ENCODE measurements at regions not wholly inside any gene's neighbourhood (a gene's known extent, or its start where the extent isn't known, plus 50 kb on each side); places are given as distances from the start of the nearest gene placed in this dataset.

GRCh38 chr15:69973880-69974279 lies 123.8 kb downstream of the TLE3 start:
- DNase-seq (ENCODE audit: extremely low spot score, insufficient read length, low read depth) (no peak), FAIRE-seq (no peak)

- FAIRE-seq = no peak
- no peak for DNase-seq (ENCODE audit: extremely low spot score, insufficient read length, low read depth)
These were observed 123.4 kb downstream of the TLE3 start for GRCh38 chr15:69974321-69974720.

DNA sequence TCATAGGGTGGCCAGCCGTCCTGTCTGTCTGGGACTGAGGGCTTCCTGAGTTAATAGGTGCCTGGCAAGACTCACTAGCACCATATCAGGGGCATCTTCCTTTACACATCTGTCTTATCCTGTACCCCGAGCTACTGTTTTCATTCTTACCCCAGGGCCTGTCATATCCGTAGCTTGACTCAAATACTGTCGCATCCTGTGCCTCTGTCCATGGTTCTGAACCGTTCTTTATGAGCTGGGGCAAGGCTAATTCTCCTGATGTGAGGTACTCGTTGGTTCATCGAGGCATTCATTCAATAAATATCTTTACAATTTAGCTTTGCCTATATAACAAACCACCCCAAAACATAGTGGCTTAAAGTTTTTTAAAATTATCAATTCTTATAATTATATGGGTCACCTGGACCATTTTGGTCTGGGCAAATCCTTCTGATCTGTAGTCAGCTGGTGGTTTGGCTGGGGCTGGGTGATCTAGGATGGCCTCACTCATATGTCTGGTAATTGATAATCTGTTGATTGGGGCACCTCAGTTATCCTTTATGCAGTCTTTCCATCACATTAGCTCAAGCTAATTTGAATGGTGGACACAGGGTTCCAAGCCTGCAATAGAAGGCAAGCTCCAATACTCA lies 121.2 kb downstream of the TLE3 start:
- peak; percentile 18 for FAIRE-seq
- DNase-seq (ENCODE audit: extremely low spot score, insufficient read length, low read depth) = no peak

- DNase-seq (ENCODE audit: extremely low spot score, insufficient read length, low read depth) (no peak), FAIRE-seq (no peak)
These were observed 119.1 kb downstream of the TLE3 start for GRCh38 chr15:69978603-69979002.

GRCh38 chr15:69979262-69979661 lies 118.5 kb downstream of the TLE3 start:
- FAIRE-seq (peak; percentile 83), DNase-seq (ENCODE audit: extremely low spot score, insufficient read length, low read depth) (peak; percentile 53)

DNA sequence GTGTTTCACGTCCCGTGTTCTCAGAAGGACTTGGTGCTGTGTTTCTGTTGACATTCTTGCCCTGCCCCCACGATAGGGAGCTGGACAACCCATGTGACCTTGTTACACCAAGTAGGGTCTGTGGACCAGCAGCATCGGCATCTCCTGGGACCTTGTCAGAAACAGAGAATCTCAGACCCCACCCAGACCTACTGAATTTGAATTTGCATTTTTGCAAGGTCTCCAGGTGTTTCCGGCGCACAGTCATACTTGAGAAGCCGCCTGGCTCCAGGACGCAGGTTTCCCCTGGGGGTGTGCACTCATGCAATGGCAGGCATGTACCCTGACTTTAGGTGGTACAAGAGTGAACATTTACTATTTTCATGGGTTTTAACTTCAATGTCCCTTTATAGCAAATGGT lies 117.9 kb downstream of the TLE3 start:
- DNase-seq (ENCODE audit: extremely low spot score, insufficient read length, low read depth) (peak; percentile 73), FAIRE-seq (peak; percentile 94)

DNA sequence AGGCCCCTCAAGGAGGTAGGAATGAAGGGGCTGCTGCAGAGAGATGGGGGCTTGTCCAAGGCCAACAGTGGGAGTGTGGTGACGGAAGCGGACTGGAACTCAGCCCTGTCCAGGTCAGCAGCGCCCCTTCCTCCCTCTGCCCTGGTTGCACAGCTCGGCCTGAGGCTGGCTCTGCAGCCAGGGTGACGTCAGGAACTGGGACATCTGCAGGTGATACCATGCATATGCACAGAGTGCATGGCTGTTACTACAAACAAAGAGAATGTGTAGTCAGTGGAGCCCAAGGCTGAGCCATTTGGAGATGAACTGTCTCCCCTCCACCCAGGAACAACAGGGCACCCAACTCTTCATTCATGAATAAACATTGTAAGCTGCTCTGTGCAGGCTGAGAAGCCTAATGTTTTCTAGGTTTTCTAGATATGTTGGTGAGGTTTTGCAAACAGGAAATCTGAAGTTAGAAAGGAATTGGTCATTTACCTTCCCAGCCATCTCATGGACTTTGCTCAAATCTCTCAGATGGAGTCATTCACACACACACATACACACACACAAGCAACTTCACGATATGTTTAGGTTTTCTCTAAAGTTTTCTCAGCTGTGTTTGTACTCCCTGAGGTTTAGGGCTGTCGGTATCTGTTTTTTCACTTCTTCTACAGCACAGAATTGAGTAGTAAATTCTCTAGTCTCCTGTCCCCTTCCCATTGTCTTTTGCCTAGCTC lies 117.2 kb downstream of the TLE3 start:
- FAIRE-seq (peak; percentile 81), DNase-seq (ENCODE audit: extremely low spot score, insufficient read length, low read depth) (no peak)

GRCh38 chr15:69982037-69982436 lies 115.7 kb downstream of the TLE3 start:
- DNase-seq (ENCODE audit: extremely low spot score, insufficient read length, low read depth) (no peak), FAIRE-seq (no peak)

DNA sequence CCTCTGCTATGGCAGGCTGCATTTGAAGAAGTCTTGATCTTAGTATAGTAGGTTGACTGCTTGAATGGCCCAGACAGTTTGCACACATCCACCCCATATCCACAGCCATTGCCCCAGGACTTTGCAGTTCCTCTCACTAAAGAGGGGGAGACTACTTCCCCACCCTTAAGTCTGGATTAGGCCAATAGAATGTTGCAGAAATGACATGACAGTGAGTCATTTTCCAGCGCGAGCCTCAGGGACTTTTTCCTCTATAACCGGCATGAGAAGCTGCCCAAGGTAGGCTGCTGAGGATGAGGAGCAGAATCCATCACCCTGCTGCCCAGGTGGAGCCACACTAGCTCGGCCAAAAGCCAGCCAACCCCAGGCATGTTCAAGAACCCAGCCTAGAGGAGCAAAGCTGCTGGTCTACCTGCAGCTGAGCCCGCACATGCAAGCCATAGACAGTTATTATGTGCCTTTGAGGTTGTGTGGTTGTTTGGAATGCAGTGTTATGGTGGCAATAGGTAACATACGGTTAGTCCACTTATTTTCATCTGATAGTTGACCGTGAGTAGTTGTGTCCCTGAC lies 113.9 kb downstream of the TLE3 start:
- no peak for DNase-seq (ENCODE audit: extremely low spot score, insufficient read length, low read depth)

GRCh38 chr15:69987492-69988489 lies 109.9 kb downstream of the TLE3 start:
- no peak for DNase-seq (ENCODE audit: extremely low spot score, insufficient read length, low read depth)
- FAIRE-seq = no peak

More for the DNA sequence above, 113.9 kb downstream of the TLE3 start:
- FAIRE-seq = no peak

DNA sequence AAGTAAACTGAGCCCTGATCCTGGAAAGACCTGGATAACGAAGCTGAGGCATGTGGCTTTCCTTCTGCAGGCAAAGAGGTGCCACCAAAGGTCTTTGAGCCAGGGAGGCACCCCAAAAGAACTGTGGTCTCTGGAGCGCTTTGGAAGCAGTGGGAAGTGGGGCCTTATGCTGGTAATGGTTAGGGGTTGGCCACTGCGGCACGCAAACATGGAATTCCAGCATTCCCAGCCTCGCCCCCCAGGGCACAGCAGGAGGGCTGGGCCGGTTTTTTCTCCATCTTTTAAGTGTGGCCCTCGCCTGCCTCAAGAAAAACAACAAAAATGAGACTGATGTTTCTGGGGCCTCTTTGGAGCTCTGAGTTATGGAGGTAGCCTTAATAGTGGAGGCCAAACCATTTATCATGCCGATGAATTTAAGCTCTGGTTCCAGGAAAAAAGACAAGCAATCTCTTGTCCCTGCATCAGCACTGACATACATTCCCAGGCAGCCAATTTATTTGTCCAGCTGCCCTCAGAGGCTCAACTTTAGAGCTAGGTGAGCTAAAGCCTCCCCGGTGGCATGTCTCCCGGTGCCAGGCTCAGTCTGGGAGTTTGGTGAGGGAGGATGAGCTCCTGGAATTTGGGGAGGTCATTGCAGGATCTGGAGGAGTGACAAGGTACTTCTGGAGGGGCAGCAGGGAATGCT lies 109.0 kb downstream of the TLE3 start:
- no peak for DNase-seq (ENCODE audit: extremely low spot score, insufficient read length, low read depth)
- FAIRE-seq = no peak

DNA sequence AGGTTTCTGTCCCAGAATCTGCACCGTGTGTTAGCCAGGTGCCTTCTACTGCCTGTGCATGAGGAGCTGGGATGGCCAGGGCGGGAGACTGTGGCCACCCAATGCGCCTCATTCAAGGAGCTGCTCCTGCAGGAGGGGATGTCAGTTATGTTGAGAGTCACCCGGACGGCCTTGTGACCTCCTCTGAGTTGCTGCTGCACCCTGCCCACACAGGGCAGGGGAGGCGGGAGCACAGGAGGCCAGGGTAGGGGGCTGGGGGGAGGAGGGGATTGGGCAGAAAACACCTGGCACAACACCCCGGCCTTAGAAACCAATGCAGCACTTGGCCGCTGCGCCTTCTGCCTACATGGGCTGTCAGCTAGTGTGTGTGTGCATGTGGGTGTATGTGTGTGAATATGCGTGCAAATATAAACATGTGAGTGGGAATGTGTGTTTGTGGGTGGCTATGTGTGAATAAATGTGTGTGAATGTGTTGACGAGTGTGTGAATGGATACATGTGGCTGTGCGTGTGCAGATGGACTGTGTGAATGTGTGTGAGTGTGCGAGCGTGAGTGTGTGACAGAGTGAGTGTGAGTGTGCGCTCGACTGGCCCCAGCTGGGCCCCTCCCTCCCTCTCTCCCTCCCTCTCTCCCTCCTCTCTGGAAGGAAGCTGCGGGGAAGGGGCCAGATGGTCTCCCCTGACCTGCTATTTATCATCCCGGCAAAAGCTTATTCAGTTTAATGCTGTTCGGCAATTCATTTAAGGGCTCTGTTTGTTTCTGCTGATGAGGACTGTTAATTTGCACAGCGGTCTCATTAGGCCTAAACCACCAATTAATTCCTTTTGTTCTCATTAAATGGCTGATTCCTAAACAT lies 106.9 kb downstream of the TLE3 start:
- no peak for FAIRE-seq

DNA sequence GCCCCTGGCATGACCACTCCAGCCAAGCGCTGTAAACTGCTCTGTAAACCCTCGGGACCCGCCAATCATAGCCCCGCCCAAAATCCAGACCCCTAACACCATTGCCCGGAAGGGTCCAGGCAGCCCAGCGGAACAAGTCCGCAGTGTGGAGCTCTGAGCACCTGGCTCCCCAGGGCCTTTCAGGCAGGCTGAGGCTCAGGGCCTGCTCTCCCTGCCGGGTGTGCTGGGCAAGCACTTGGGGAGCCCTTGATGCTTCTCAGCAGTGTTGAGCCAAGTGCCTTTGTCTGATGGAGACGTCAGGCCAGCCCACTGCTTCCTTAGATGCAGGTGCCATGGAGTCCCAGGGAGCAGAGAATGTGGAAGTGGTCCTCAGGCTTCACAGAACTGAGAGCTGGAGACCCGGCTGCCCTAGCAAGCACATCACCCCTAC lies 106.2 kb downstream of the TLE3 start:
- no peak for FAIRE-seq

More for the DNA sequence above, 106.9 kb downstream of the TLE3 start:
- DNase-seq (ENCODE audit: extremely low spot score, insufficient read length, low read depth) = no peak

DNA sequence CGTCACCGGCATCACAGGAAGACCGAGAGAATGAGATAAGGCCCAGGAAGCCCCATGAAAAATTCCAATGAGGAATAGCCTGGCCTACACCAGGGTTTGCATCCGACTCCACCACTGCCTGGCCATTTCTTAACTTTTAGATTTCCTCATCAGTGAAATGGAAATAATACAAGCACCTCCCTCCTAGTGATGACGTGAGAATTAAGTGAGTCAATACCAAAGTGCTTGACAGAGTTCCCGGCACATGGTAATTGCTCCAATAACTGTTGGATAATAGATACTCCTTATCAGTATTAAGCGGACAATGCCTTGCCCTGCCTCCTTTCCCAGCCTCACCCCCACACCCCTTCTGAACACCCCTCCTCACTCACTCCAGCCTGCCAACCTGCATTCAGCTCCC lies 105.4 kb downstream of the TLE3 start:
- DNase-seq (ENCODE audit: extremely low spot score, insufficient read length, low read depth) = no peak
- FAIRE-seq = no peak

More for the DNA sequence above, 106.2 kb downstream of the TLE3 start:
- no peak for DNase-seq (ENCODE audit: extremely low spot score, insufficient read length, low read depth)

DNA sequence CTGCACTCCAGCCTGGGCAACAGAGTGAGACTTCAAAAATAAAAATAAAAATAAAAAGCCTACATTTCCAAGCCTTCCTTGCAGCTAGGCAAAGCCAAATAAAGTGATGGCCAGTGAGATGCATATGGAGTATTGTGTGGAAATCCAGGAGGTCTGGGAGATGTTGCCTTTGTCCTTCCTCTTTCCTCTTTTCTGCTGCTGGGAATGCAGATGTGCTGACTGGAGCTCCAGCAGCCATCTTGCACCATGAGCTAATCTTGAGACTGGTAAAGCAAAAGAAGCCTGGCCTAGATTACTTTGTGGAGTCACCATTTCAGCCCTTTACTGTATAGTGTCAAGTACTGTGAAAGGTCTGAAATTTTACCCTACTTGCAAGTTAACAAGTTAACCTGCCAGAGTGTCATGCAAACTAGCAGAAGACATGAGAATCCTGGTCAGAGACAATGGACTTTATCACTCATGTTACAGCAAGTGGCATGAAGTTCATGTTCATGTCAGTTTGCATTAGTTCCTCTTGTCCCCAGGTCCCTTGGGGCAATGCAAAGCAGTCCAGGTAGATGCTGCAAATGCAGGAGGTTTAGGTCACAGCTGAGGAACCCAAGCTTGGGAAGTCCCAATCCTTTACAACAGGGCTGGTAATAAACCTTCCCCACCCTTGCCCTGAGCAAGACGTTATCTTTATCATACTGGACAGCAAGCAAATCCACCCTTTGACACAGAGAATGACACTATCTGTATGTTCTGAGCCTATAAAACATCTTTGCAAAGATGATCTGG lies 103.1 kb downstream of the TLE3 start:
- DNase-seq (ENCODE audit: extremely low spot score, insufficient read length, low read depth) (no peak), FAIRE-seq (peak; percentile 74)

GRCh38 chr15:69996321-69997160 lies 101.2 kb downstream of the TLE3 start:
- no peak for FAIRE-seq
- no peak for DNase-seq (ENCODE audit: extremely low spot score, insufficient read length, low read depth)

- no peak for DNase-seq (ENCODE audit: extremely low spot score, insufficient read length, low read depth)
- FAIRE-seq = no peak
These were observed 100.6 kb downstream of the TLE3 start for GRCh38 chr15:69997161-69997485.
